Pancreas (tissue), 10 donors: ENCODE measurements at regions not wholly inside any gene's neighbourhood (a gene's known extent, or its start where the extent isn't known, plus 50 kb on each side); places are given as distances from the start of the nearest gene placed in this dataset.

Source experiments
- ATAC-seq, 4 donors: fragments of 200-7000 bp; cut with Tn5 transposase; one replicate each; pipeline versions ENCODE4 v1.8.0 to v1.9.1; 2020; ENCODE audit warnings: mild to moderate bottlenecking in 4 of 4, moderate library complexity in 4 of 4
- DNase-seq, 6 donors: peaks; one replicate each; pipeline ENCODE4 v3.0.0-alpha.2; 2020
- FAIRE-seq: peaks from 2 replicates; lab custom pipeline; 2012; peaks lifted over from hg19 to GRCh38; lab: Jason Lieb, UNC
- H3K27ac ChIP-seq, 4 donors: fragments of 200-600 bp; sonication (generic); 1 replicate in 3 of 4; 2 replicates in 1 of 4; pipeline versions ENCODE4 v1.5.0 to v1.8.0; 2020
- H3K27me3 ChIP-seq, 4 donors: fragments of 200-600 bp; one replicate each; pipeline ENCODE4 v1.8.0; 2021
- H3K36me3 ChIP-seq, 3 donors: fragments of 200-600 bp; sonication (generic) in 1 of 3; one replicate each; pipeline versions ENCODE4 v1.5.0 to v1.8.0; 2020 to 2021
- H3K4me1 ChIP-seq, 3 donors: fragments of 200-600 bp; one replicate each; pipeline ENCODE4 v1.8.0; 2021
- H3K4me3 ChIP-seq, 4 donors: fragments of 200-600 bp; sonication (generic) in 2 of 4; one replicate each; pipeline versions ENCODE4 v1.5.0 to v1.8.0; 2020 to 2021
- H3K9me3 ChIP-seq, 4 donors: fragments of 200-600 bp; one replicate each; pipeline ENCODE4 v1.8.0; 2021
- WGBS, 2 donors: extraction: QIAGEN DNeasy Blood & Tissue Kit; methylation state at CpG; one replicate each; pipeline ENCODE4 v1.1.7; 2013; 5-methylcytosine and 5-hydroxymethylcytosine counted together
- intact Hi-C, 3 donors: fragments of 100-400 bp; cut with DNase I; formaldehyde crosslinking; loops; one replicate each; pipeline versions ENCODE4 v1.11.1 to v1.14.2; 2022
- TF ChIP-seq, protein P1 (sequence below), 4 donors: fragments of 200-600 bp; sonication (generic) in 3 of 4; IDR thresholded peaks; one replicate each; pipeline versions ENCODE4 v1.5.0 to v1.8.0; 2021; ENCODE audit warnings: antibody characterized with exemption in 4 of 4
- donor health status: healthy with polysubstance abuse.
- donor health status: DM: no; HTN: no; CAD: no; lungs with moderate emphysema.
- donor health status: DM: no; HTN: no; CAD: no.
- donor health status: control.
- donor health status: control.
- donor health status: Bipolar disorder and iron deficiency.
- donor health status: DM: yes; HTN: yes; CAD: no.
- donor health status: DM: no; HTN: no; CAD: no.
- donor health status: DM: no; HTN: no; CAD: no.
- donor health status: DM: yes; HTN: yes; CAD: no.

DNA sequence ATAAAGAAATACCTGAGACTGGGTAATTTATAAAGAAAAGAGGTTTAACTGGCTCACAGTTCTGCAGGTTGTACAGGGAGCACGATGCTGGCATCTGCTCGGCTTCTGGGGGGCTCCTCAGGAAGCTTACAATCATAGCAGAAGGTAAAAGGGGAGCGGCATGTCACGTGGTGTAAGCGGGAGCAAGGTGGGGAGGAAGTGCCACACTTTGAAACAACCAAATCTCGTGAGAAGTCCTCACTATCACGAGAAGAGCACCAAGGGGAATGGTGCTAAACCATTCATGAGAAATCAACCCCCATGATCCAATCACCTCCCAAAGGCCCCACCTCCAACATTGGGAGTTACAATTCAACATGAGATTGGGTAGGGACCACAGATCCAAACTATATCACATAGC, 67.7 kb downstream of the AKR1B1 start:
- no peak overlapping the region for H3K27ac ChIP-seq
- no peaks in the 10 kb centered on the region for H3K4me1 ChIP-seq
- no peaks in the 10 kb centered on the region for H3K36me3 ChIP-seq
- no peak for FAIRE-seq
- no peak overlapping the region for H3K4me3 ChIP-seq
- no peaks in the 10 kb centered on the region for H3K9me3 ChIP-seq
- DNase-seq: no peak
- TF ChIP-seq, protein P1, sequence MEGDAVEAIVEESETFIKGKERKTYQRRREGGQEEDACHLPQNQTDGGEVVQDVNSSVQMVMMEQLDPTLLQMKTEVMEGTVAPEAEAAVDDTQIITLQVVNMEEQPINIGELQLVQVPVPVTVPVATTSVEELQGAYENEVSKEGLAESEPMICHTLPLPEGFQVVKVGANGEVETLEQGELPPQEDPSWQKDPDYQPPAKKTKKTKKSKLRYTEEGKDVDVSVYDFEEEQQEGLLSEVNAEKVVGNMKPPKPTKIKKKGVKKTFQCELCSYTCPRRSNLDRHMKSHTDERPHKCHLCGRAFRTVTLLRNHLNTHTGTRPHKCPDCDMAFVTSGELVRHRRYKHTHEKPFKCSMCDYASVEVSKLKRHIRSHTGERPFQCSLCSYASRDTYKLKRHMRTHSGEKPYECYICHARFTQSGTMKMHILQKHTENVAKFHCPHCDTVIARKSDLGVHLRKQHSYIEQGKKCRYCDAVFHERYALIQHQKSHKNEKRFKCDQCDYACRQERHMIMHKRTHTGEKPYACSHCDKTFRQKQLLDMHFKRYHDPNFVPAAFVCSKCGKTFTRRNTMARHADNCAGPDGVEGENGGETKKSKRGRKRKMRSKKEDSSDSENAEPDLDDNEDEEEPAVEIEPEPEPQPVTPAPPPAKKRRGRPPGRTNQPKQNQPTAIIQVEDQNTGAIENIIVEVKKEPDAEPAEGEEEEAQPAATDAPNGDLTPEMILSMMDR (IDR thresholded peaks at IDR 0.05): no peak
- whole genome bisulfite sequencing, 2 donors: 84 to 91% methylated on average over 7 of the region's 7 CpGs
- intact Hi-C loops: no loop called here
- ATAC-seq: no peak
- H3K27me3 ChIP-seq: no peaks in the 10 kb centered on the region

DNA sequence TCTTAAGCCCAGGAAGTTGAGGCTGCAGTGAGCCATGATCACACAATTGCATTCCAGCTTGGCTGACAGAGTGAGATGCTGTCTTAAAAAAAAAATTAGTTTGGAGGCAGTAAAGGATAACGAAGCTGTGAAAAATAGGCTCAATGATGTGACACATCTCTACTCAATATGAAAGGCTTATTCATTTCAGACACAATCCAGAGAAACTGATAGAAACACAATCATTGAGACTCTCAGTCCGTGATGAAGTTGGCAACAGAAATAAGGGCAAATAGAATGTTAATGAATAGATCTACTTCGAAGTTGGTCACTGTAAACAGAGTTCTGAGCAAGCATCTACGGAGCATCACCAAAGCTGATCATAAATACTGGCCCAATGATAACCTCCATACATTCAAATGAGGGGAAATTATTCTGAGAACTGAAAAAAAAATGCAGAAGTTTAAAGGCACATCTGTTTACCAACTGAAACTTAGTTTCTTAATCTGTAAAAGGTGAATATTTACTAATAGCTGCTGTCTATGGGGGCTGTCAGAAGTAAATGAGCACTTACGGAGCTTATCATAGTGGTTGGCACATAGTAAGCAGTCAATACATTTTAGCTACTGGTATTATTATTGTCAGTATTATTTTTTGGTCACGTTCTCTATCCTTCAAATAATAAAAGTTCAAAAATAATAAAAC, 70.4 kb downstream of the AKR1B1 start:
- H3K9me3 ChIP-seq: no peaks in the 10 kb centered on the region
- DNase-seq (no peak), ATAC-seq (no peak), FAIRE-seq (no peak)
- no peak overlapping the region for H3K27ac ChIP-seq
- no peaks in the 10 kb centered on the region for H3K36me3 ChIP-seq
- TF ChIP-seq, protein P1 (IDR thresholded peaks at IDR 0.05): no peak
- intact Hi-C loops: no loop called here
- no peaks in the 10 kb centered on the region for H3K4me1 ChIP-seq
- no peak overlapping the region for H3K4me3 ChIP-seq
- WGBS, 2 donors: 75 to 81% methylated on average over 6 of the region's 6 CpGs
- H3K27me3 ChIP-seq: no peaks in the 10 kb centered on the region

DNA sequence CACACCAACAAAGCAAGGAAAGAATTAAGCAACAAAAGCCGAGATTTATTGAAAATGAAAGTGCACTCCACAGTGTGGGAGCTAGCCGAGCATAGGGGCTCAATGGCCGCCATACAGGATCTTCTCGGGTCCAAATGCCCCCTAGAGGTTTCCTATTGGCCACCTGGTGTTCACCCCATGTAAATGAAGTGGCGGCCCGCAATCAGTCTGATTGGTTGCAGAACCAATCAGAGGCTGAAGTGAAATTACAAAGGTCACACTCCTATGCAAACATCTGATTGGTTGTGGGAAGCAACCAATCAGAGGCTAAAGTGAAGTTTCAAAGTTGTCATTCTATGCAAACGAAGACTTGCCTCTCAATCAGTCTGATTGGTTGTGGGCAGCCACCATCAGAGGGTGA, 61.8 kb upstream of the SLC35B4 start:
- DNase-seq (no peak), ATAC-seq (no peak), FAIRE-seq (no peak)
- Histone ChIP-seq H3K27ac (no peak overlapping the region), H3K4me1 (peaks cover 0 to 3% (median 0%) of the 10 kb centered on the region in 3 donors), H3K4me3 (no peak overlapping the region), H3K36me3 (no peaks in the 10 kb centered on the region), H3K9me3 (no peaks in the 10 kb centered on the region), H3K27me3 (no peaks in the 10 kb centered on the region)
- 91 to 96% methylated on average over 7 of the region's 7 CpGs for WGBS, 2 donors
- TF ChIP-seq, protein P1 (IDR thresholded peaks at IDR 0.05): no peak
- intact Hi-C loops: no loop called here

DNA sequence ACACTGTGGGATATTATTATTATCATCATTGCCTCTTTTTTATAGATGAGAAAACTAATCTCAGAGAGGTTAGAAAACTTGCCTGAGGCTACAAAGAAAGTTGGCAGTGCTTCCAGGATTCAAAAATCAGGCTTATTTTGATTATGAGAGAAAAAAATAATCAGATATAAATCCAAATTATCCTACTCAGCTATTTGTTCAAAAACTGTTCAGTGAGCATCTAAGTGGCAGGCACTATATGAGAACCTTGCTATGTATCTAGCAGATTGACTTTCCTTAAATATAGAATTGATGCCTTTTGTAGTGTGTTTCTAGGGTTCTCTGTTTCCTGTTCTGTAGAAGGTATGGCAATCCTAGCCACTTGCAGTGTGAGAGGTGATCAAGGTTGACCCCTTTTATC, 60.0 kb upstream of the SLC35B4 start:
- ATAC-seq: no peak
- no peak for DNase-seq
- H3K4me3 ChIP-seq: no peak overlapping the region
- H3K27me3 ChIP-seq: no peaks in the 10 kb centered on the region
- H3K36me3 ChIP-seq: no peaks in the 10 kb centered on the region
- TF ChIP-seq, protein P1 (IDR thresholded peaks at IDR 0.05): no peak
- H3K27ac ChIP-seq: no peak overlapping the region
- H3K9me3 ChIP-seq: no peaks in the 10 kb centered on the region
- intact Hi-C loops: no loop called here
- peaks cover 0 to 3% (median 0%) of the 10 kb centered on the region in 3 donors for H3K4me1 ChIP-seq
- no peak for FAIRE-seq

DNA sequence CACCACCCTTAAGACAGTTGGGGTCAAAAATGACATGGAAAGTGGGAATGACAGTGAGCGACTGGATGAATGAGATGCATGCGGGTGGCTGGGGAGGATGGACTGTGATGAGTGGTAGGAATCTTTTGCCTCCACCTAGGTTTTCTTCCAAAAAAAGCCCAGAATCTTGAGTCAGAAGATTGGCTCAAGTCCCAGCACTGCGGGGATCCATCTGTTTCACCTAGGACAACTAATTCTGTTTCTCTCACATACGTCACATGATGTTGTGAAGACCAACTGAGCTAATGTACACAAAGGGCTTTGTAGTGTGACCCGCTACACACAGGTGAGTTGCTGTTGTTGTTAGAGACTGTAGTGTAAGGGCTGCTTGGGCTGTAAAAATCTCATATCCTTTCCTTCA, 58.5 kb upstream of the SLC35B4 start:
- no peak for ATAC-seq
- H3K27me3 ChIP-seq: no peaks in the 10 kb centered on the region
- H3K36me3 ChIP-seq: no peaks in the 10 kb centered on the region
- H3K9me3 ChIP-seq: no peaks in the 10 kb centered on the region
- peaks cover 0 to 4% (median 1%) of the 10 kb centered on the region in 3 donors for H3K4me1 ChIP-seq
- whole genome bisulfite sequencing, 2 donors: 93 to 95% methylated on average over 5 of the region's 5 CpGs
- TF ChIP-seq, protein P1 (IDR thresholded peaks at IDR 0.05): no peak
- H3K4me3 ChIP-seq: no peak overlapping the region
- DNase-seq: no peak
- H3K27ac ChIP-seq: no peak overlapping the region
- intact Hi-C loops: no loop called here
- FAIRE-seq: no peak
